HG02588 (cell line): ENCODE measurements at regions not wholly inside any gene's neighbourhood (a gene's known extent, or its start where the extent isn't known, plus 50 kb on each side); places are given as distances from the start of the nearest gene placed in this dataset.

Experiments
- ATAC-seq: cut with Tn5 transposase; IDR thresholded peaks from one replicate; pipeline ENCODE4 v1.9.1; 2021; ENCODE audit warnings: mild to moderate bottlenecking, moderate library complexity; ENCODE audit not compliant: unreplicated experiment

DNA sequence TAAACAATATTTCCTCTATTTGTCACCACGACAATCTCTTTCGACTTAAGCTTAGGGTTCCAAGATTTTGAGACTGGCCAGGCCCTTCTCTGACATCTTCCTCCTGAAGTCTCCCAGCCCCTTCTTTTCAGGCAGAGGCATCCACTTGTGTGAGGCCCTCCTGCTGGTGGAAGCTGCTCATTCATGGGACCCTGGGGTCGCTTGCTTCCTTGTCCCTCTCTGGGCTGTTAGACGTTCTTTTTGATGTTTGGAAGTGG, 188.2 kb upstream of the APCDD1 start:
- no peak for ATAC-seq

DNA sequence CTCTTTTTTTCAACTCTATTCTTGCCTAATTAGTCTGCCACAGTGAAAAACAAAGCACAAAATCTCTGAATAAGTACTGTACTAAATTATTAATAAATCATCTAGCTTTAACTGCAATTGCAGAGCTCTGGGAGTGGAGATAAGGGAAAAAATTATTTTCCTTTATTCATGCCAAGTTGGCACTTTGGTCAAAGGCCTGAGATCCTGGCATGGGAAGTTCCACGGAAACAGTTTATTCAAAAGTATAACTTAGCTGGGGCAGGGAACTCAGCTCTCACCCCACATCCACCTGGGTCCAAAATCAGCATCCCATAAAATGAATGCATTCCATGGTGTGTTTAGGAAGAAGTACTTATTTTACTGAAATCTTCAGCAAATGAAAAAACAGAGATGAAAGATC, 185.2 kb upstream of the APCDD1 start:
- ATAC-seq: no peak

GRCh38 chr18:10270151-10270571, 184.3 kb upstream of the APCDD1 start:
- no peak for ATAC-seq

DNA sequence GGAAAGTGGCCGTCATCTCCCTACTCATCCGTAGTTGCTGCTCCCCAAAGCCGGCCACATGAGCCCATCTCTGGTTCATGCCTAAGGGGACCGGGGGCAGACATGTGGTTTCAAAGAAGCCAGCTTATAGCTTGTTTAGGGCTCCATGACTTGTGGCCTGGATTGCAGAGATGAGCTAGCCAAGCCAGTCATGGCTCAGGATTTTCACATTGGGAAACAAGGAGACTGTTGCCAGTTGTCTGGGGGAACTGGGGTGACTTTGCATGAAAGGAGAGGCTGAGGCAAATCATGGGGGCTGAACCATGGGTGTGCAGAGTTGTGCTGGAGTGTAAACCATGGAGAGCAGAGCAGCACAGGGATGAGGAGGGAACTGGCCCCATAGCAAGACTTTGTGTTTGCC, 183.0 kb upstream of the APCDD1 start:
- ATAC-seq: no peak

GRCh38 chr18:10274301-10274700, 180.1 kb upstream of the APCDD1 start:
- ATAC-seq: no peak

- ATAC-seq: no peak
Observed at GRCh38 chr18:10275486-10275885, 178.9 kb upstream of the APCDD1 start.

DNA sequence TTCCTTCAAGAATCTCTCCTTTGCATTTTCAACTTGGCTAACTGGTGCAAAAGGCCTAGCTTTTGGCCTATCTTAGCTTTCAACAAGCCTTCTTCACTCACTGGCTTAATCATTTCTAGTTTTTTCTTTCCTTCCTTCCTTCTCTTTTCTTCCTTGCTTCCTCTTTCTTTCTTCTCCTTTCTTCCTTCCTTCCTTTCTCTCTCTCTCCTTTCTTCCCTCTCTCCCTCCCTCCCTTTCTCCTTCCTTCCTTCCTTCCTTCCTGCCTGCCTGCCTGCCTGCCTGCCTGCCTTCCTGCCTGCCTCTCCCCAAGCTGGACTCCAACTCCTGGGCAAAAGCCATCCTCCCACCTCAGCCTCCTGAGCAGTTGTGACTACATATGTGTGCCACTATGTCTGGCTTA, 176.2 kb upstream of the APCDD1 start:
- ATAC-seq: no peak

- ATAC-seq: no peak
Observed at GRCh38 chr18:10279471-10279870, 175.0 kb upstream of the APCDD1 start.

- ATAC-seq: no peak
Observed at GRCh38 chr18:10279905-10280644, 174.4 kb upstream of the APCDD1 start.

DNA sequence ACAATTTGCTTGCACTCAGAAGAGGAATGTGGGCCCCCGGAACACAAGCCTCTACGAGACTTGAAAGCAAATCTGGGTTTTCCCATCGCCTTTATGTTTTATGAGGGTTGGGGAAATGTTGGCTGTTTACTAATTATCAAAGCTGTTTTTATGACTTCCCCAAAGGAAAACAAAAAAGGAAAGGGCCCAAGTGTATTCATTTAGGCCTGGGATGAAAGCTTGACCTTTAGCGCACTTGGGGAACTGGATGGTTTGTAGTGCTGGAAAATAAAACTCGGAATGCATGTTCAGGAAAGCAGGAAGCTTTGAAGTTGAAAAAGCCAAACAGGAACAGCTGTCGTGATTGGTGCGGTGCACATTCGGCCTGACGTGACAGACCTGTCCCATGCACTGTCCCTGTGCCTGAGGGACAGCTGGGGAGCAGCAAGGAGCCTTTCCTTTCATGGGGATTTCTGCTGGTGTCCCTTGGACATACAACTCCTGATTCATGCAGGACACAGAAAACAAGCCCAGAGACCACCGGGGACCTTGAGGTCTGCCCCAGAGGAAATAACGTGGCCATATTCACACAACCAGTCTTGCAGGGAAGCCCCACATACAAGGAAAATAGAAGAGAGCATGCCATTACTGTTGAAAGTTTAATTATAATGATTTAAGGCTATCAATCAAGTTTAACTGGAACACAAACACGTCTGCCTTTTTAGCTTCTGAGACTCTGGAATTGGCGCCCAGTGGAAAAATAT, 169.7 kb upstream of the APCDD1 start:
- ATAC-seq: no peak

DNA sequence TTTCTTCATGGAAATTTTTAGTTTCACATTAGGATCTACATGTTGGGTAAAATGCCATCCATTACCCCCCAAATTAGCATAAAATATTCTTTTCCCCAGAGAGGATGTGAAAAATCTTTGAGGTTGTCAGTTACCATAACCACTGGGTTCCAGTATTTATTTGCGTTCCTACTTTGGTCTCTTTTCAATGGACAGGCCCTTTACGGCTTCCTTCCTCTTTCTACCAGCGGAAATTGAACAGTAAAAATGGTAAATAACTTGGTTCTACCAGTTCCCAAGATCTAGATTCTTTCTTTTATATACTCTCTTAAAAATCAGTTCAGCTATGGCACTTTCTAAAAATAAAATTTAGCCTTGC, 169.2 kb upstream of the APCDD1 start:
- no peak for ATAC-seq

- no peak for ATAC-seq
Observed at GRCh38 chr18:10286580-10287150, 167.8 kb upstream of the APCDD1 start.

- no peak for ATAC-seq
Observed at GRCh38 chr18:10289251-10289650, 165.2 kb upstream of the APCDD1 start.

DNA sequence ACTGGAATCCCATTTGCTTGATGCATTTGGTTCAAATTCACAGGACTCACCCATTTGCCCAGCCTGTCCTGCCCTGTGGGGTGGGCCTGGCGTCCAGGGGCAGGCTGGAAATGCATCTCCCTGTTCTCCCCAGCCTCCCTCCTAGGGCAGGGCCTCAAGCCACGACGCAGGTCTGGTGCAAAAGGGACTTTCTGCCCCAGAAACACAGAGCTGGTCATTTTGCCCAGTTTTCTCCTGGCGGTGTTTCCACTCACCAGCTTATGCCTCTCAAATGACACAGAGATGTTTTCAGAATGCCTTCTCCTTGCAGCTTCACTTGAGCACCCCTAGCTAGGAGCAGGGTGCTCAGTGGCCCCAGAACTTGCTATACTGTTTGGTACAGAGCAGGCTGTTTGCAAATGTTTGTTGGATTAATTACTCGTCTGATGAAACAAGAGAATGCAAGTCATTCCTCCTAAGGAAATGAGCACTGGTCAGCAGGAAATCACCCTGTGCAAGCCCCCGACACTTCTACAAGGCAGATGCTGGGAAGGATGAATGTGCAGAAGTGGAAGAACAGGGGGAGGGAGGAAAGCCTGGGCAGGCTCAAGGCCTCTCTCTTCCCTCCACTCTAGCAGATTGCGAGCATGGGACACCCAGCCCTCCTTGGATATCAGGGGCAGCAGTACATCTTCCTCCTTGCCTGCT, 164.3 kb upstream of the APCDD1 start:
- no peak for ATAC-seq

GRCh38 chr18:10290638-10291235, 163.7 kb upstream of the APCDD1 start:
- no peak for ATAC-seq

DNA sequence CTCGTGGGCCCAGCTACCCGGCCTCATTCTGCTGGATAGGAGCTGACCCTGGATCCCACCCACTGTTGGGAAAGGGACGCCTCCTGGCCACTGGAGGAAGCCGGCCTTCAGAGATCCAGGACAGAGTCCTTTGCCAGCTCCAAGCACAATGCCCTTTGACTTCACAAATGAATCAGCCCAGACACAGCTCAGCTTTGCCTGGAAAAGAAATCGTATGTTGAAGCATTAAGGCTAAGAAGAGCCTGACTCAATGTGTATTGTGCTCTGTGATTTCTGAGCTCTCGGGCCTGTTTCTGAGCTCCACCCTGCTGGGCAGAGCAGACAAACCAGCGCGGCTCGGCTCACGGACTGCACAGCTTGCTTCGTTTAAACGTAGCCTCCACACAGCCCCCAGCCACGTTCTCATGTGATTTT, 162.9 kb upstream of the APCDD1 start:
- no peak for ATAC-seq

GRCh38 chr18:10293966-10294365, 160.5 kb upstream of the APCDD1 start:
- ATAC-seq: no peak

DNA sequence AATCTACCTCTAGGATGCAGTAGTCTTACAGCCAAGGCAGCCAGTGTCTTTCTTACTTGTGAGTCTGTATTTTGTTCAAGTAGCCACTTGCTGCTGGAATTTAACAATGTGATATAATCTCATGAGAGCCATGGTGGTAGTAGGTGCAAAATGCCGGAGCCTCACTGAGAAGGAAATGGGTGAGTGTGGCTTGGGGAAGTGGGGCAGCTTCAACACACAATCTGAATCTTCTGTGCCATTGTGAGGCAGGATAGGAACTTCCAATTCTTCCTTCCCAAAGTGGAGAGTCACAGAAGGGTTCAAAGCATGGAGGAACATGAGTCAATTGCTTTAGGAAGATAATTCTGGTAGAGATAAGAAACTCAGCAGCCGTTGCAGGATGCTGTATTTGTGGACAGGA, 158.7 kb upstream of the APCDD1 start:
- ATAC-seq: no peak

DNA sequence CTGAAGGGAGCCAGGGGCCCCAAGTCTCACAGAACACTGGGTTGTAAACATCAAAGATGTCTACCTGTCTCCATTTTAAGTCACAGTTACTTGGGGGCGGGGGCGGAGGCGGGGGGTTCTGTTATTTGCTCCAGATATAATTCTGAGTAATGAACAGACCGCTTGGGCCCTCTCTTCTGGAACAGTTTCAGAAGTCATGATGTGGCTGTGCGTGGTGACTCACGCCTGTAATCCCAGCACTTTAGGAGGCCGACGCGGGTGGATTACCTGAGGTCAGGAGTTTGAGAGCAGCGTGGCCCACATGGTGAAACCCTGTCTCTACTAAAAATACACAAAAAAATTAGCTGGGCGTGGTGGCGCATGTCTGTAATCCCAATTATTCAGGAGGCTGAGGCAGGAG, 157.9 kb upstream of the APCDD1 start:
- ATAC-seq: no peak

DNA sequence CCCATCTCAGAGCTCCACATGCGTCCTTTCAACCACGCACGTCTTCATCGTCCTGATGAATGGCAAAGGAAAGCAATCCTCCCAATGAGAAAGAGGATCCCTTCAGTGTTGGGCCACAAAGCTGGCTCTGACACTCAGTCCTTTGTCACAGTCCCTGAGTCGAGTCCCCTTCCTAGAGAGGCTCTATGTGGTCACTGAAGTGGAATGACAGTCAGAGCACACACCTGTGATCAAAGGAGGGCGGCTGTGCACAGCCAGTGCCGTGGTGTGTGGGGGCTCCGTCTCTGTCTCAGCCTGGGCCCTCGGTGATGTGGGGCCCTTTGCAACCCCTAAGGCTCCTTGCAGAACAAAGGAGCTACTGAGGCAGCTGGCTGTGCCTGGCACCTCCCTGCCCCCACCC, 157.3 kb upstream of the APCDD1 start:
- no peak for ATAC-seq

GRCh38 chr18:10298346-10298745, 156.1 kb upstream of the APCDD1 start:
- no peak for ATAC-seq

DNA sequence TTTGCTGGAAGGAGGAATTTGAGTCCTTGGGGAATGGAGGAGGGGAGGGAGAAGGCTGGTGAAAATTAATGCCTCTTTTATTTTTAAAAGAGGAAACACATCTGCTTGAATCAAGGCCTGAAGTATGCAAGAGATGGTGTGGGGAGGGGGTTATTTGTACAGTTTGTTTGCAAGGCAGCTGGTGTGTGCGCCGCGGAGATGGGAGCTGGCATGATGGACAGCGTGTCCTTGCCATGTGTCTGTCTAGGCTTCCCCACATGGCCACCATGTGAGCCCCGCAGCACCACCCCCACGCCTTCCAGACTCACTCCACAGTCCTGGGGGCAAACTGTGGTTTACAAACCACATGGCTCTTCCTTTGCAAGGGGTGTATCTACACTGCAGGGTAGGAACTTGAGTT, 154.8 kb upstream of the APCDD1 start:
- no peak for ATAC-seq
